PFSK-1 (cell line): ENCODE measurements at regions not wholly inside any gene's neighbourhood (a gene's known extent, or its start where the extent isn't known, plus 50 kb on each side); places are given as distances from the start of the nearest gene placed in this dataset.

ENCODE experiments used
- FOXP2 ChIP-seq: optimal IDR thresholded peaks from 2 replicates; pipeline ENCODE3; 2011; ENCODE audit warnings: borderline replicate concordance, control low read depth, inconsistent platforms; ENCODE audit not compliant: insufficient read depth; ENCODE audit errors: extremely low read length, extremely low read depth
- POLR2AphosphoS5 ChIP-seq: IDR thresholded peaks from 2 replicates; pipeline ENCODE4 v1.6.1; 2012; ENCODE audit warnings: low read depth, mild to moderate bottlenecking, control low read depth, low read length, moderate library complexity
- SIN3A ChIP-seq: IDR thresholded peaks from 2 replicates; pipeline ENCODE4 v1.6.1; 2012; ENCODE audit warnings: mild to moderate bottlenecking, low read length, moderate library complexity, borderline replicate concordance; ENCODE audit not compliant: insufficient read depth
- TAF1 ChIP-seq: IDR thresholded peaks from 2 replicates; pipeline ENCODE4 v1.6.1; 2012; ENCODE audit warnings: low read length, control low read depth, borderline replicate concordance; ENCODE audit not compliant: insufficient read depth
- TF ChIP-seq, protein P1 (sequence below), 2 experiments: IDR thresholded peaks; 2 replicates each; pipeline versions ENCODE4 v1.6.1 to v1.8.0; 2011 to 2012; ENCODE audit warnings: low read depth in 2 of 2, low read length in 2 of 2, control low read depth in 1 of 2, inconsistent platforms in 1 of 2, mild to moderate bottlenecking in 1 of 2, moderate library complexity in 1 of 2; ENCODE audit not compliant: insufficient read depth in 1 of 2

GRCh38 chr4:147020456-147020855 is 74.8 kb upstream of the TTC29 start:
- TF ChIP-seq POLR2AphosphoS5 = no peak
- TF ChIP-seq TAF1 = no peak
- TF ChIP-seq FOXP2 = no peak
- TF ChIP-seq SIN3A = no peak
- TF ChIP-seq, protein P1, sequence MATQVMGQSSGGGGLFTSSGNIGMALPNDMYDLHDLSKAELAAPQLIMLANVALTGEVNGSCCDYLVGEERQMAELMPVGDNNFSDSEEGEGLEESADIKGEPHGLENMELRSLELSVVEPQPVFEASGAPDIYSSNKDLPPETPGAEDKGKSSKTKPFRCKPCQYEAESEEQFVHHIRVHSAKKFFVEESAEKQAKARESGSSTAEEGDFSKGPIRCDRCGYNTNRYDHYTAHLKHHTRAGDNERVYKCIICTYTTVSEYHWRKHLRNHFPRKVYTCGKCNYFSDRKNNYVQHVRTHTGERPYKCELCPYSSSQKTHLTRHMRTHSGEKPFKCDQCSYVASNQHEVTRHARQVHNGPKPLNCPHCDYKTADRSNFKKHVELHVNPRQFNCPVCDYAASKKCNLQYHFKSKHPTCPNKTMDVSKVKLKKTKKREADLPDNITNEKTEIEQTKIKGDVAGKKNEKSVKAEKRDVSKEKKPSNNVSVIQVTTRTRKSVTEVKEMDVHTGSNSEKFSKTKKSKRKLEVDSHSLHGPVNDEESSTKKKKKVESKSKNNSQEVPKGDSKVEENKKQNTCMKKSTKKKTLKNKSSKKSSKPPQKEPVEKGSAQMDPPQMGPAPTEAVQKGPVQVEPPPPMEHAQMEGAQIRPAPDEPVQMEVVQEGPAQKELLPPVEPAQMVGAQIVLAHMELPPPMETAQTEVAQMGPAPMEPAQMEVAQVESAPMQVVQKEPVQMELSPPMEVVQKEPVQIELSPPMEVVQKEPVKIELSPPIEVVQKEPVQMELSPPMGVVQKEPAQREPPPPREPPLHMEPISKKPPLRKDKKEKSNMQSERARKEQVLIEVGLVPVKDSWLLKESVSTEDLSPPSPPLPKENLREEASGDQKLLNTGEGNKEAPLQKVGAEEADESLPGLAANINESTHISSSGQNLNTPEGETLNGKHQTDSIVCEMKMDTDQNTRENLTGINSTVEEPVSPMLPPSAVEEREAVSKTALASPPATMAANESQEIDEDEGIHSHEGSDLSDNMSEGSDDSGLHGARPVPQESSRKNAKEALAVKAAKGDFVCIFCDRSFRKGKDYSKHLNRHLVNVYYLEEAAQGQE (IDR thresholded peaks at IDR 0.05; ENCODE audit: insufficient read depth in 1 of 2, low read depth in 2 of 2, low read length in 2 of 2) = no peak

- TF ChIP-seq FOXP2 = no peak
- no peak for TF ChIP-seq POLR2AphosphoS5
- TF ChIP-seq SIN3A = no peak
- TF ChIP-seq, protein P1 (IDR thresholded peaks at IDR 0.05; ENCODE audit: insufficient read depth in 1 of 2, low read depth in 2 of 2, low read length in 2 of 2) = no peak
- no peak for TF ChIP-seq TAF1
Measured at GRCh38 chr4:147025042-147025441, 79.4 kb upstream of the TTC29 start.

DNA sequence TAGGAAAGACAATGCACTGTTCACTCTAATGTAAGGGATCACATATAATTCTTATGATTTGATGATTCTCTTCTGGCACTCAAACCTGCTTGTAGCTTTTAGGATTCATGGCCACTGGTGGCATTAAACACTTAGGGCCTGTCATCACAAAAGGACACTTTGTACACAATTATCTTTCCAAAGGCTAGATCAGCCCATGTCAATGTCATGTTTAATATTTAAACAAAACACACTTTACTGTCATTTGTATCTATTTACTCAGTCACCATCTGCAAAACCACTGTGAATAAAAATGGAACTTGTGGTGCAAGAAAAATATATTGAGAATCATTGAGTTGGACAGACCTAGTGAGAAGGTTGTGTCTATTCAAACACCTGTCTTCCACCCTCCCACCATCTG is 83.6 kb upstream of the TTC29 start:
- TF ChIP-seq POLR2AphosphoS5 = no peak
- TF ChIP-seq TAF1 = no peak
- TF ChIP-seq FOXP2 = no peak
- TF ChIP-seq, protein P1 (IDR thresholded peaks at IDR 0.05; ENCODE audit: insufficient read depth in 1 of 2, low read depth in 2 of 2, low read length in 2 of 2) = no peak
- TF ChIP-seq SIN3A = no peak

DNA sequence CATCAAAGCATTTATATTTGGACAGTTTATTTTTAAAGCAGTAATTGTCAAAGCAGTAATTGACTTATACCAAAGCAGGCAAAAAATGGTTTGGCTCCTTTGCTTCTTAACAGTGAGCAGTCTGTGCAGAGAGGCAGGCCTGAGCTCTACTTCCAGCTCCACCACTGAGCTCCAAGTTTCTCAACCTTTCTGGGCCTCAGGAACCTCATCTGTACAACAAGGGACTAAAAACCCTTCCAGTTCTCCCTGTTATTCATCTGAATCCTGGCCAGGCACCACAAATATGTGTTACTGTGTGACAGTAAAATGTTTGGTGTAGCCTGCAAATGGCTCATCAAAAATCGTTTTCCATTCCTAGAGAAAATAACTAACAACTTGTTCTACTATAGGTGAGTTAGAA is 88.7 kb upstream of the TTC29 start:
- TF ChIP-seq, protein P1 (IDR thresholded peaks at IDR 0.05; ENCODE audit: insufficient read depth in 1 of 2, low read depth in 2 of 2, low read length in 2 of 2) = no peak
- TF ChIP-seq FOXP2 (no peak), POLR2AphosphoS5 (no peak)

GRCh38 chr4:147037069-147037468 is 91.4 kb upstream of the TTC29 start:
- no peak for TF ChIP-seq TAF1
- no peak for TF ChIP-seq POLR2AphosphoS5
- TF ChIP-seq FOXP2 = no peak
- TF ChIP-seq, protein P1 (IDR thresholded peaks at IDR 0.05; ENCODE audit: insufficient read depth in 1 of 2, low read depth in 2 of 2, low read length in 2 of 2) = no peak
- no peak for TF ChIP-seq SIN3A
